Panc1 (cell line): ENCODE measurements at regions not wholly inside any gene's neighbourhood (a gene's known extent, or its start where the extent isn't known, plus 50 kb on each side); places are given as distances from the start of the nearest gene placed in this dataset.

Experiments used
- CTCF ChIP-seq: fragments of 450-650 bp; IDR thresholded peaks from 2 replicates; pipeline ENCODE4 v1.5.1; 2017; ENCODE audit warnings: mild to moderate bottlenecking
- POLR2AphosphoS5 ChIP-seq: IDR thresholded peaks from 2 replicates; pipeline ENCODE4 v1.6.1; 2012; ENCODE audit warnings: mild to moderate bottlenecking, low read depth, low read length, moderate library complexity
- REST ChIP-seq, 2 experiments: IDR thresholded peaks; 2 replicates each; pipeline ENCODE4 v1.6.1; 2011 to 2012; ENCODE audit warnings: low read depth in 2 of 2, control low read depth in 1 of 2, low read length in 1 of 2, mild to moderate bottlenecking in 1 of 2, moderate library complexity in 1 of 2; ENCODE audit not compliant: insufficient read depth in 1 of 2
- SIN3A ChIP-seq: IDR thresholded peaks from 2 replicates; pipeline ENCODE4 v1.6.1; 2012; ENCODE audit warnings: low read depth, mild to moderate bottlenecking, low read length, moderate library complexity, borderline replicate concordance; ENCODE audit not compliant: insufficient read depth

- TF ChIP-seq CTCF, result no peak
- no peak for TF ChIP-seq SIN3A
- TF ChIP-seq POLR2AphosphoS5, result no peak
- TF ChIP-seq REST (IDR thresholded peaks at IDR 0.05; ENCODE audit: insufficient read depth in 1 of 2, low read depth in 2 of 2, low read length in 1 of 2), result no peak
Observed at GRCh38 chr6:126923807-126924206, 194.7 kb upstream of the RSPO3 start.
